Suprapubic skin (tissue), 4 donors: ENCODE measurements at regions not wholly inside any gene's neighbourhood (a gene's known extent, or its start where the extent isn't known, plus 50 kb on each side); places are given as distances from the start of the nearest gene placed in this dataset.

Experiments
- DNase-seq, 2 donors: peaks; one replicate each; pipeline ENCODE4 v3.0.0-alpha.2; 2019; ENCODE audit warnings: low spot score in 2 of 2
- H3K27ac ChIP-seq: fragments of 200-600 bp; sonication (generic); one replicate; pipeline ENCODE4 v1.5.1; 2019
- H3K27me3 ChIP-seq: fragments of 200-600 bp; sonication (generic); one replicate; pipeline ENCODE4 v1.5.1; 2019
- H3K36me3 ChIP-seq: fragments of 200-600 bp; sonication (generic); one replicate; pipeline ENCODE4 v1.5.1; 2019
- H3K4me1 ChIP-seq: fragments of 200-600 bp; sonication (generic); one replicate; pipeline ENCODE4 v1.5.1; 2019
- H3K4me3 ChIP-seq: fragments of 200-600 bp; sonication (generic); one replicate; pipeline ENCODE4 v1.5.1; 2019; ENCODE audit warnings: mild to moderate bottlenecking
- H3K9me3 ChIP-seq: fragments of 200-600 bp; sonication (generic); one replicate; pipeline ENCODE4 v1.5.1; 2019
- CTCF ChIP-seq, 2 donors: fragments of 200-600 bp in 1 of 2; fragments of 450-650 bp in 1 of 2; sonication (generic) in 1 of 2; IDR thresholded peaks; one replicate each; pipeline ENCODE4 v1.5.1; 2016 to 2019; ENCODE audit warnings: antibody characterized with exemption in 2 of 2, mild to moderate bottlenecking in 1 of 2, moderate library complexity in 1 of 2
- EP300 ChIP-seq: sonication (generic); formaldehyde crosslinking; IDR thresholded peaks from one replicate; pipeline ENCODE4 v1.6.1; 2017; ENCODE audit warnings: antibody characterized with exemption
- POLR2A ChIP-seq, 2 donors: fragments of 450-650 bp; IDR thresholded peaks; one replicate each; pipeline ENCODE4 v1.6.1; 2017; ENCODE audit warnings: antibody characterized with exemption in 2 of 2, mild to moderate bottlenecking in 2 of 2, moderate library complexity in 2 of 2
- POLR2AphosphoS5 ChIP-seq, 3 donors: sonication (generic); formaldehyde crosslinking; IDR thresholded peaks; one replicate each; pipeline ENCODE4 v1.6.1; 2017; ENCODE audit warnings: antibody characterized with exemption in 3 of 3
- WGBS: methylation state at CpG from one replicate; pipeline ENCODE4 v1.1.5; 2018; 5-methylcytosine and 5-hydroxymethylcytosine counted together

GRCh38 chr21:36532769-36533467 is 53.0 kb upstream of the CLDN14 start:
- TF ChIP-seq POLR2A (IDR thresholded peaks at IDR 0.05) (no peak), POLR2AphosphoS5 (IDR thresholded peaks at IDR 0.05) (no peak), EP300 (no peak), CTCF (IDR thresholded peaks at IDR 0.05) (no peak)
- WGBS = 75% methylated on average over 15 of the region's 15 CpGs
- Histone ChIP-seq H3K4me1 (no peaks in the 10 kb centered on the region), H3K27me3 (peaks cover 36% of the 10 kb centered on the region), H3K9me3 (no peaks in the 10 kb centered on the region), H3K27ac (no peak overlapping the region), H3K4me3 (no peak overlapping the region), H3K36me3 (no peaks in the 10 kb centered on the region)
- peak in 1 of 2 donors; percentile 52 for DNase-seq

- 88% methylated on average over 6 of the region's 6 CpGs for WGBS
- peaks cover 30% of the 10 kb centered on the region for H3K27me3 ChIP-seq
- peak in 1 of 2 donors; percentile 9 for DNase-seq
These were observed 53.5 kb upstream of the CLDN14 start for GRCh38 chr21:36533468-36533848.

GRCh38 chr21:36534656-36535055 is 54.7 kb upstream of the CLDN14 start:
- DNase-seq = peak in 1 of 2 donors; percentile 18
- Histone ChIP-seq H3K27ac (no peak overlapping the region), H3K4me1 (no peaks in the 10 kb centered on the region), H3K4me3 (no peak overlapping the region), H3K9me3 (no peaks in the 10 kb centered on the region), H3K27me3 (peaks cover 30% of the 10 kb centered on the region), H3K36me3 (no peaks in the 10 kb centered on the region)
- 58% methylated on average over 3 of the region's 3 CpGs for WGBS
- TF ChIP-seq POLR2A (IDR thresholded peaks at IDR 0.05) = no peak
- no peak for TF ChIP-seq POLR2AphosphoS5 (IDR thresholded peaks at IDR 0.05)
- no peak for TF ChIP-seq EP300
- no peak for TF ChIP-seq CTCF (IDR thresholded peaks at IDR 0.05)

More at GRCh38 chr21:36533468-36533848, 53.5 kb upstream of the CLDN14 start:
- H3K4me1 ChIP-seq = no peaks in the 10 kb centered on the region
- no peak overlapping the region for H3K4me3 ChIP-seq
- TF ChIP-seq POLR2A (IDR thresholded peaks at IDR 0.05) (no peak), POLR2AphosphoS5 (IDR thresholded peaks at IDR 0.05) (no peak), CTCF (IDR thresholded peaks at IDR 0.05) (no peak), EP300 (no peak)
- no peaks in the 10 kb centered on the region for H3K9me3 ChIP-seq
- no peaks in the 10 kb centered on the region for H3K36me3 ChIP-seq
- no peak overlapping the region for H3K27ac ChIP-seq

- Histone ChIP-seq H3K36me3 (no peaks in the 10 kb centered on the region), H3K4me1 (no peaks in the 10 kb centered on the region), H3K4me3 (no peak overlapping the region), H3K27me3 (peaks cover 30% of the 10 kb centered on the region), H3K9me3 (no peaks in the 10 kb centered on the region), H3K27ac (no peak overlapping the region)
- WGBS = 34% methylated on average over 6 of the region's 6 CpGs
- TF ChIP-seq CTCF (IDR thresholded peaks at IDR 0.05) (no peak), POLR2A (IDR thresholded peaks at IDR 0.05) (no peak), EP300 (no peak), POLR2AphosphoS5 (IDR thresholded peaks at IDR 0.05) (no peak)
- DNase-seq = peak in 1 of 2 donors; percentile 37
These were observed 55.8 kb upstream of the CLDN14 start for GRCh38 chr21:36535618-36536241.

- no peaks in the 10 kb centered on the region for H3K9me3 ChIP-seq
- no peak overlapping the region for H3K4me3 ChIP-seq
- WGBS = 97% methylated on average over 6 of the region's 11 CpGs
- peaks cover 39% of the 10 kb centered on the region for H3K27me3 ChIP-seq
- peaks cover 4% of the 10 kb centered on the region for H3K4me1 ChIP-seq
- no peak for DNase-seq
- no peaks in the 10 kb centered on the region for H3K36me3 ChIP-seq
- TF ChIP-seq CTCF (IDR thresholded peaks at IDR 0.05) (no peak), POLR2A (IDR thresholded peaks at IDR 0.05) (no peak), EP300 (no peak), POLR2AphosphoS5 (IDR thresholded peaks at IDR 0.05) (no peak)
- H3K27ac ChIP-seq = no peak overlapping the region
These were observed 58.8 kb upstream of the CLDN14 start for GRCh38 chr21:36538761-36539160.
